ENCODE measurements at regions not wholly inside any gene's neighbourhood (a gene's known extent, or its start where the extent isn't known, plus 50 kb on each side); places are given as distances from the start of the nearest gene placed in this dataset.

DNA sequence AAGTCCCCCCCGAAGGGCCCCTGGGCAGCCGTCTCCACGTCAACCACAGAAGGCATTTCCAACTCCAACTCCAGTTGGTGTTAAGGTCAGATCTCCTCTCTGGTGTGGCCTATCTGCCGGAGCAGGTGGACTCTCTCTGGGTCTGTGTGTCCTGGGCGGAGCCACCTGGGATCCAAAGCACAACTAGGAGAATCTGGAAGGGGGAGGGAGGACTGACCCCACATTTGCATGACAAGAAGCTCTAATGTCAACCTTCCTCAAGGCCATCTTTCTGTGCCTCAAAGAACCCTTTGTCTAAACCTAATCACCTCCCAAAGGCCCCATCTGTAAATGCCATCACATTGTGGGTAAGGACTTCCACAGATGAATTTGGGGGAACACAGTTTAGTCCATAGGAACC, 381.5 kb downstream of the UQCRFS1 start:
- no peak for TF ChIP-seq POLR2A (IDR thresholded peaks at IDR 0.05)
- TF ChIP-seq, protein P1, sequence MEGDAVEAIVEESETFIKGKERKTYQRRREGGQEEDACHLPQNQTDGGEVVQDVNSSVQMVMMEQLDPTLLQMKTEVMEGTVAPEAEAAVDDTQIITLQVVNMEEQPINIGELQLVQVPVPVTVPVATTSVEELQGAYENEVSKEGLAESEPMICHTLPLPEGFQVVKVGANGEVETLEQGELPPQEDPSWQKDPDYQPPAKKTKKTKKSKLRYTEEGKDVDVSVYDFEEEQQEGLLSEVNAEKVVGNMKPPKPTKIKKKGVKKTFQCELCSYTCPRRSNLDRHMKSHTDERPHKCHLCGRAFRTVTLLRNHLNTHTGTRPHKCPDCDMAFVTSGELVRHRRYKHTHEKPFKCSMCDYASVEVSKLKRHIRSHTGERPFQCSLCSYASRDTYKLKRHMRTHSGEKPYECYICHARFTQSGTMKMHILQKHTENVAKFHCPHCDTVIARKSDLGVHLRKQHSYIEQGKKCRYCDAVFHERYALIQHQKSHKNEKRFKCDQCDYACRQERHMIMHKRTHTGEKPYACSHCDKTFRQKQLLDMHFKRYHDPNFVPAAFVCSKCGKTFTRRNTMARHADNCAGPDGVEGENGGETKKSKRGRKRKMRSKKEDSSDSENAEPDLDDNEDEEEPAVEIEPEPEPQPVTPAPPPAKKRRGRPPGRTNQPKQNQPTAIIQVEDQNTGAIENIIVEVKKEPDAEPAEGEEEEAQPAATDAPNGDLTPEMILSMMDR (IDR thresholded peaks at IDR 0.05 in 4 of 5, conservative IDR thresholded peaks at IDR 0.05 in 1 of 5) = no peak

Data from gastrocnemius medialis (tissue), 4 donors.